ENCODE measurements at regions not wholly inside any gene's neighbourhood (a gene's known extent, or its start where the extent isn't known, plus 50 kb on each side); places are given as distances from the start of the nearest gene placed in this dataset.

- TF ChIP-seq POLR2A (IDR thresholded peaks at IDR 0.05; ENCODE audit: low read depth, low read length): no peak
- no peak for TF ChIP-seq POLR2AphosphoS5 (IDR thresholded peaks at IDR 0.05; ENCODE audit: low read depth, low read length)
- no peak for TF ChIP-seq TAF1 (IDR thresholded peaks at IDR 0.05; ENCODE audit: borderline replicate concordance, low read depth, low read length)
Observed at GRCh38 chr11:92793189-92793588, 176.3 kb upstream of the MTNR1B start.
